GM18907 (cell line): ENCODE measurements at regions not wholly inside any gene's neighbourhood (a gene's known extent, or its start where the extent isn't known, plus 50 kb on each side); places are given as distances from the start of the nearest gene placed in this dataset.
"Not testable (repeated sequence)": the region's sequence is repeated elsewhere in the genome, so short reads cannot be mapped to it uniquely, and the experiment has no call there.

ENCODE experiments used
- ATAC-seq: cut with Tn5 transposase; IDR thresholded peaks from one replicate; pipeline ENCODE4 v1.9.1; 2021; ENCODE audit warnings: mild to moderate bottlenecking, moderate library complexity; ENCODE audit not compliant: unreplicated experiment

- not testable (repeated sequence) for ATAC-seq
These were observed 797.6 kb downstream of the TMEM121 start for GRCh38 chr14:106323970-106324369.

- no peak for ATAC-seq
These were observed 800.9 kb downstream of the TMEM121 start for GRCh38 chr14:106327234-106327633.

- ATAC-seq, result not testable (repeated sequence)
These were observed 801.4 kb downstream of the TMEM121 start for GRCh38 chr14:106327702-106328353.

DNA sequence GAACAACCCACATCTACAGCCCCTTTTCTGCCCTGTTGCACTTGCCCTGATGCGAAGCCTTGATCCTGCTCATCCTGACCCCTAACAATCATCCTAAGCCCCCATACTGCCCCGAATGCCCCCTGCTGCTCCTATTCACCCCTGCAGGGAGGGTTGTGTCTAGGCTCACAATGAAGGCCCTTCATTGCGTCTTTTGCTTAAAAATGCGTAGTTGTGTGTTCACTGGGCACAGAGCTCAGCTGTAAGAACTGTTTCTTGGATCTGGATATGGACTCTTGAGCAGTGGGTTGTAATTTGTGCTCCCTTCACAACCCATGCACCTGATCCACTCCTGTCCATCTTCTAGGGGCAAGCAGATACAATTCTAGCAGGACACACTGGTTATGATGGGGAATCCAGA, 802.9 kb downstream of the TMEM121 start:
- ATAC-seq, result not testable (repeated sequence)

GRCh38 chr14:106329987-106330774, 803.8 kb downstream of the TMEM121 start:
- ATAC-seq, result not testable (repeated sequence)

GRCh38 chr14:106334428-106335109, 808.2 kb downstream of the TMEM121 start:
- not testable (repeated sequence) for ATAC-seq

DNA sequence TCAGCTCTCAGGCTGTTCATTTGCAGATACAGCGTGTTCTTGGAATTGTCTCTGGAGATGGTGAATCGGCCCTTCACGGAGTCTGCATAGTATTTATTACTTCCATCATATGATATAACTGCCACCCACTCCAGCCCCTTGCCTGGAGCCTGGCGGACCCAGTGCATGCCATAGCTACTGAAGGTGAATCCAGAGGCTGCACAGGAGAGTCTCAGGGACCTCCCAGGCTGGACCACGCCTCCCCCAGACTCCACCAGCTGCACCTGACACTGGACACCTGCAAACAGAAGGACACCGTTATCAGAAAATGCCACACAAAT, 808.7 kb downstream of the TMEM121 start:
- not testable (repeated sequence) for ATAC-seq

GRCh38 chr14:106338775-106339174, 812.4 kb downstream of the TMEM121 start:
- not testable (repeated sequence) for ATAC-seq

GRCh38 chr14:106340658-106341057, 814.3 kb downstream of the TMEM121 start:
- not testable (repeated sequence) for ATAC-seq

DNA sequence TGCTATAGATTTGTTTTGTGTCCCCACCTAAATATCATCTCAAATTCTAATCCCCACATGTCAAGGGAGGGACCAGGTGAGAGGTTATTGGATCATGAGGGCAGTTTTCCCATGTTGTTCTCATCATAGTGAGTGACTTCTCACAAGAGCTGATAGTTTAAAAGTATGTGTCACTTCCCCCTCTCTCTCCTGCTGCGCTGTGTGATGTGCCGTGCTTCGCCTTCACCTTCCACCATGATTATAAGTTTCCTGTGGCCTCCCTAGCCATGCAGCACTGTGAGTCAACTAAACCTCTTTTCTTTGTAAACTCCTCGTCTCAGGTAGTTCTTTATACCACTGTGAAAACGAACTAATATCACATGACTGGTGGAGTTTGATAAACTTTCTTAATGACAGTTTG, 814.8 kb downstream of the TMEM121 start:
- ATAC-seq, result not testable (repeated sequence)

DNA sequence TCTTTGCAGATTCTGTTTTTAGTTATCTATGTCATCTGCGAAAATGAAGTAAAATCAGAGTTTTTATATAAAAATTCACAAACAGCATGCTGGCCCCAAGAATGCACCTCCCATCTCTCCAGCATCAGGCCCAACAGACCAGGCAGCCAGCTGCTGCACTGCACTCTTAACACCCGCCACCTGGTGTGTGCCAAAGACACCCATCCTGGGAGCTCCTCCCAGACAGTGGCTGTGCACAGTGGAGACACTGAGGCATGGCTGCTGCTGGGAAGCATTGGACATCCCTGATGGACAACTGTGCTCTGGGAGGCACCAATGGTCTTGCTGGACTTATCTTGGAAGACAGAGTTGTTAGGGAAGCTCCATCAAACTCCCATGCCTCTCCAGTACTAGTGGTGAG, 817.2 kb downstream of the TMEM121 start:
- no peak for ATAC-seq

- ATAC-seq, result not testable (repeated sequence)
These were observed 817.8 kb downstream of the TMEM121 start for GRCh38 chr14:106344065-106344614.

- not testable (repeated sequence) for ATAC-seq
These were observed 818.6 kb downstream of the TMEM121 start for GRCh38 chr14:106344791-106345479.

- no peak for ATAC-seq
These were observed 819.7 kb downstream of the TMEM121 start for GRCh38 chr14:106346084-106346483.

DNA sequence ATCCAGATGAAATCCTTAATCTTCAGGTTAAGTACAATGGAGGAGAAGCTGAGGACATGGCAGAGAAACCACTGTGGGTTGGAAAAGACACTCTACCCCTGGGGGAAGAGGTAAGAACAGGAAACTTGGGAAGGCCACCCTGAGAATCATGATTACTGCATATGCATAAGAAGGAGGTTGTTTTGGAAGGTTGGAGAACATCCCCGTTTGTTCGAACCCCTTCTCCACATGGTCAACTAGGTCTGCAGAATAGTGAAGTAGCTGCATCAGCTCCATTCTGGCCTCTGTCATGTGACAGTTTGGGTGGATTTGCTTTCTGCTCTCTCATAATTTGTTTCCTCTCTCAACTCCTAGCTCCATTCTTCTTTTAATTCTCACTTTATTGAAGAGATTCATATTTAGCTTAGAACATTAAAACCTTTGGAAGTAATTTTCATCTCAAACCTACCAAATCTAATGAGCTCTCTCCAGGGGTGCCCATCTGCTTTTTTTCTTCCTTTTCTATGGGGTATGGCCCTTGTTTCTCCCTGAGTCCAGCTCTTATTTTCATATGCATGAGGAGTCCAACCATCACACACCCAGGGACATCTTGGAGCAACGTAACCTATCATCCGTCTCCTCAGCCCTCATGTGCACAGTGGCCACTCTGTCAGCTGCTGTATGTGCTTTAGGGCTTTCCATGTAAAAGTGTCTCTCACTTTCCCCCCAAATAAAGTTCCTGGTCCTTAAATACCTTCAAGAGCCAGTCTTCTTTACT, 820.3 kb downstream of the TMEM121 start:
- no peak for ATAC-seq

DNA sequence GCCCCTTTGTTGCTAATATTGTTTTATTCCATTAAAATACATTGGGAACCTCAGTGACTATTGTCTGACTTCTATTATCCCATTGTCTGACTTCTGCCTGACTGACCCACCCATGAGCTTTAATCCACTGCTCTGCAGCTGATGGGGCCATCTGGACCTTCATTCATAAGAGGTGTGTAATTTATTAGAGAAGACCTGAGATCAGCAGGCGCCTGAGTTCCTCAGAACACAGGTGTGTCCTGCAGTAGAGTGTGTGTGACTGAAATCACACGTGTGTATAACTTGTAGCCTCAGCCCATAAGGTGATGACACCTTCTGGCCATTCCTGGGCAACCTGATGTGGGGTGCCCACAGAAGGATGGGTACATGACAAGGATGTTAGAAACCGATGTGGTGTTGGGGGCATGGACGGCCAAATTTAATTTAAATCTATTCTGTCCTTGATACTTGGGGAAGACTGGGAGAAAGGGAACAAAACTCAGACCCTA, 821.0 kb downstream of the TMEM121 start:
- no peak for ATAC-seq

GRCh38 chr14:106347890-106348755, 821.7 kb downstream of the TMEM121 start:
- ATAC-seq, result no peak

DNA sequence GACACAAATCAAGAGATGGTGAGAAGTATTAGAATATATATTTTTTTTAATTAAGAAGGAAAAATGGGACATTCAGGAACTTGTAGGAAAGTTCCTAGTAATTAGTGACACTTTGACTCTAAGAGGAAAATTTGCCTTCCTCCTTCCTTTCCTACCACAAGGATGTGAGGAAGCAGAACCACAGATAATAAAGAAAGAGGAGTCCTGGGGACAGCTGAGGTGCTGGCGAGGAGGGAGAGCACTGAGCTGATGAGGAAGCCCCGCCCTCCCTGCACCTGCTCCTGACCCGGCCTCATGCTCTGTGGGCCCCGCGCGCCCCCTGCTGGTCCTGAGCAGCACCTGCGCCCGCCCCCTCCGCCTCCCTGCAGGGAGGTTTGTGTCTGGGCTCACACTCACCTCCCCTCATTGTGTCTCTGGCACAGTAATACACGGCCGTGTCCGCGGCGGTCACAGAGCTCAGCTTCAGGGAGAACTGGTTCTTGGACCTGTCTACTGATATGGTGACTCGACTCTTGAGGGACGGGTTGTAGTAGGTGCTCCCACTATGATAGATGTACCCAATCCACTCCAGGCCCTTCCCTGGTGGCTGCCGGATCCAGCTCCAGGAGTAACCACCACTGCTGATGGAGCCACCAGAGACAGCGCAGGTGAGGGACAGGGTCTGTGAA, 822.6 kb downstream of the TMEM121 start:
- not testable (repeated sequence) for ATAC-seq
